ENCODE measurements at regions not wholly inside any gene's neighbourhood (a gene's known extent, or its start where the extent isn't known, plus 50 kb on each side); places are given as distances from the start of the nearest gene placed in this dataset.
"Not testable (repeated sequence)": the region's sequence is repeated elsewhere in the genome, so short reads cannot be mapped to it uniquely, and the experiment has no call there.

DNA sequence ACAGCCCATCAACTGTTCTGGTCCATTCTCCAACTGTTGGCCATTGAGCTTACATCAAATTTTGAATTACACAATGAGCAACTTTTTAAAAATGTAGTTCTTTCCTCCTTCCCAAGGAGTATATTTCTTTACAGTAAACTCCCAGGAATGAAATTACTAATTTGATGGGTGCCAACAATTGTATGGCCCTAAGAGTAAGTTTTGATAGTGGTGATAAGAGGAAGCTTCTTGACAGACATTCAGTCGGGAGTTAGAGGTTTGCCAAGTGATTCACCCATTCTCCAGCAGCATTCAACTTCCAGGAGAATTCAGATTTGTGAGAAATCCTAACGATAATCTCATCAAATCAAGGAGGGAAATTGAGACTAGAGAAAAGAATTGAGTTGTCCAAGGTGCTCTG is 579.9 kb downstream of the ACTL7B start:
- no peak for DNase-seq (ENCODE audit: low read depth)

DNA sequence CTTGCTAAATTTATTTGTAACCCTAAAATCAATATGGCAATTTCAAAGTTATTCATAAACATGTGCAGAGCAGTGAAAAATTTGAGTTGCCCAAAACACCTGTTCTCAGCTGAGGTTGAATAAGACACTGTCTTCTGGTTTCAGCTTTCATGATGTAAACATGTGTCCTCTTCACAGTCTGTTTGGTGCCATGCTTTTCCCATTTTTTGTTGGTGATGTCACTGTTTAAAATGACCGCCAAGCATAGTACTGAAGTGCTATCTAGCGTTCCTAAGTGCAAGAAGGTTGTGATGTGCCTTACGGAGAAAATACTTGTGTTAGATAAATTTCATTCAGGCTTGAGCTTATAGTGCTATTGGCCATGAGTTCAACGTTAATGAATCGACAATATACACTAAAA is 580.8 kb downstream of the ACTL7B start:
- no peak for DNase-seq (ENCODE audit: low read depth)

DNA sequence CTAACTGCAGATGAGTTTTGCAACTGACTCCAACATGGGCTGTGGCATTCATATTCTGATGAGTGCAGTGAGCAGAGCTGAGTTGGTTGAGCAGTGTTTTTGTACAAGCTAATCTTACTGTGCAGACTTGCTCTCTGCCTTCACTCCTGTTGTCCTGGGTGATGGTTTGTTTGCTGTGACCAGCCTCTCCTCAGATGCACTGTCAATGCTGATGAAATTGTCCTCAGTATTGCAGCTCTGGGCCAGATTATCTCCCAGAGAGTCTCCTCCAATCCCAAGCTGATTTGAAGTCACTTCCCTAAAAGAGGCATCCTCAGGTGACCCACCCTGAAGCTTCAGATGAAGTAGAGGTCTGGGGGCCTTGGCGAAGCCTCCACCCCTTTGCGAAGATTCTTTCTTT is 581.8 kb downstream of the ACTL7B start:
- DNase-seq (ENCODE audit: low read depth) = no peak

DNA sequence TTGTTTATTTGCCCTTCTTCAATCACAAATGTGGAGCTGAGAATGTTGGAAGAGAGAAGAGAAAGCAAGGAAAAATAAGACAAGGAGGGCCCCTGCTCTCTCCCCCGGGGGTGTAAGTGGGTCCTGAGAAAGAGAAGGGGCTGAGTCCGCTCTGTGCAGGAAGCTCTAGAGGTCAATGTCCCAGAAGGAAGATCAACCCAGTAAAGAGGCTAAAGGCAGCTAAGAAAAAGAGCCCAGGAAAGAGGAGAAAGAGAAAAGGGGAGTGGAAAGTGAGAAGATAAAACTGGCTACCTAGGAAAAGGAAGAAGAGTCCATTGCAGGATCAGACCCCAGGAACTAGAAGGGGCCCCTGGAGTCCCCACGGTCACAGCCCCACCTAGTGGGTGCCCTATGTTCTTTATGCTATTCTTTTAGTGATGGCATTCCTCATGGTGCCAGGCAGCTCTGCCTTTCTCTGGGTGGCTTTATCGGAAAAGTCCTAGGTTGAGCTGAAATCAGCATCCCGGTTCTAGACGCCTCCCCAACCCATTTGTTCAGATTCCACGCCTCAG is 583.4 kb downstream of the ACTL7B start:
- no peak for DNase-seq (ENCODE audit: low read depth)

DNA sequence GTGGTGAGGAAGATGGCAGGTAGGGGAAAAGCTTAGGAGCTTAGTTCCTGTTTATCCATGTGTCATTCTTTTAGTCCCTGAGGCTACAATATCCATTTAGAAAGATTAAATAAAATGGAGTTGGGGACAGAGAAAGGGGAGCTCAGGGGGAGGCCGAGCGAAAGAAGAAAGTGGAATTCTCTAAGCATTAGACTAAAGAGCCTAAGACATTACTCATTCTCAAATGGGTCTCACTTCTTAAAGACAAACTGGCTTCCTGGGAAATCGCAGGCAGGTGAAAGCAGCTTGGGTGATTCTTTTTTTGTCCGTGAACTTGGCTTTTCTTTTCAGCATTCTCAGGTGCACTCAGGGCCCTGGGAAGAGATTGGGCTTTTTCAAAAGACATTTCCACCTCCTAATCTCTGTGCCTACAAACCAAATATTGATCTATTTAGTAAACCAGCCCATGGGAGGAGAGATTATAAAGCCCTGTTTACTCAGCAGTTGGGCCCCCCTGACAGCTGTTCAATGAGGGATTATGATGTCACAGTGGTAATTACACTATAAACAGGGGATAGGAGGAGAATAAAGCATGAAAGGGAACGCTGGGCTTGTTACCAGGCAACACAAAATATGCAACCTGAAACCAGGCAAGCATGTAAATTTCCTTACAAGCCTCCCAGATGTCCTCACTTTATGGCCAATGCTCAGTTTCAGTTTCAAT is 584.0 kb downstream of the ACTL7B start:
- no peak for DNase-seq (ENCODE audit: low read depth)

DNA sequence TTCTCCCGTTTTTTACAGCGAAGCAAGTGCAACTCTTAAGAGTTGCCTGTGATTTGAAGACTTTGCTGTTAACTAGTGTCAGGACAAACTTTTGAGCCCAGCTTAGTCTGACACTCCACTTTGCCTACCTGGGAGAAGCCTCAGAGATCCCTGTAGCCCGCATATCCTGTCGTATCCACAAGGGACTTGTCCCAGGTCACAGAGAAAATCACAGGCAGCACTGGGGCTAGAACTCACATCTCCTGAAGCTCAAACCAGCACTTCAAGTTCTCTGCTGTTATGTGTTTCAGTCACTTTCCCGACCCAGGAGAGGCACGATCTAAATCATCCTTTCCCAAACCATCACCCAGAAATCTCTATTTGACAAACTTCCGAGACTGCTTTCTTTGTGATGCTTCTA is 584.5 kb downstream of the ACTL7B start:
- DNase-seq (ENCODE audit: low read depth) = no peak

DNA sequence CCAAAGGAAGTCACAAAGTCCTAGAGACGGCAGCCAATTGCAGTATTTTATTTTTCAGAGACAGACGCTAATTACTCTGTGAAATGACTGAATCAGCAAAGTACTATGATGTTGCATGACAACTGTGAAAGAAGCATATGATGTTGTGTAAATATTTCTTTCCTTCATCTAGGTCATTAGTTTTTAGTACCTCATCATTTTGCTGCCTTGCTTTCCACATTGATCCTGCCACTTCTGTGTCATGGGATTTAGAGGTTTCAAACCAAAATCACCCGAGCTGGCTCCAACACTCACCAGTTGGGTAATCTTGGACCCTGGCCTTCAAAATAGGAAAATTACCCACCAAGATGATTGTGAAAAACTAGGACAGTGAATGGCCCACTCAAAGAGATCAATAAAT is 585.2 kb downstream of the ACTL7B start:
- DNase-seq (ENCODE audit: low read depth) = no peak

DNA sequence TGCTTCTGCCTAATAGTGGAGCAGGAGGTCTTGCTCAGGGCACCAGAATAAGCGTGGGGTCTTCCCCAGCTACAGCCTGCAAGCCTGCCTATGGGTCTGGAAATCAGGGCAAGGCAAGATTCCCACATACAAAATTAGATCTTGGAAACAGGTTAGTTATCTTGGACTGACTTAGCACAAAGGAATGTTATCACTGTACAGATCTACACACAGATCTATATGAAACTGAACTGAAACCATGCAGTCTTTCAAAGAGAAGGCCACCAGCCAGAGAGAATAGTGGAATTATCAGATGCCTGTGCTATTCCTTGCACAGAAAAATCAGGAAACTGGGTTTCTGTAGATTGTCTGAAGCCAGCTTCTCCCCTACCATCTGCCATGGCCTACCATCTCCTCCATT is 585.7 kb downstream of the ACTL7B start:
- no peak for DNase-seq (ENCODE audit: low read depth)

DNA sequence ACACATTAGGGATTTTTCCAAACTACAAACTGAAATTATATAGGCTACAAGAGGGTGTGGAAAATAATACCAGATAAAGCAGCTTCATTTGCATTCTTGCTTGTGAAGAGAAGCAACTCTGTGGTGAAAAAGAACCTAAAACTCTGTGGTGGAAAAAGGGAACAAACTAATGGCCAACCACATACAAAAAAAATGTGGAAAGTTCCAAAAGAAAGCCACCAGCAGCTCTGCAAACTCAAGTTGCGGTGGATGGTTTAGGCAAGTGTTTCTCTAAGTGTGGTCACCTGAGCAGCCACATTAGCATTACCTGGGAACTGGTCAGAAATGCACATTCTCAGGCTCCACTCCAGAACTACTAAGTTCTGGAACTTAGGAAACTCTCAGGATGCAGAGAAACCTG is 586.4 kb downstream of the ACTL7B start:
- no peak for DNase-seq (ENCODE audit: low read depth)

DNA sequence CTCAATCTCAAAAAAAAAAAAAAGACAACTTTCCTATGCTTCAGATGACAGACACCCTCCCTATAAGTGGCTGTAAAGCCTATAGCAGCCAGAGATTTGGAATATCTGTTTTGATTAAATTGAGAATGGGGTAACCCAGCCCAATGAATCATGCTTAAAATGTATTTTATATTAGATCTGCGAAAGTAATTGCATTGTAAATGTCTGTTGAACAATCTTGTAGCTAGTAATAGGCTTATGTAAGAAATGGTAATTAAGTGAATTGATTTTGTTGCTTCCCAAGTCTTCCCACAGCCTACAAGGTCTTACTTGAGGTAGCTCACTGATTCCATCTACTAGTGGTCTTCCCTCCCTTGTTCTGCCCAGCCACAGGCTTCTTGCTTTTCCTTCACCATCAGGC is 590.7 kb downstream of the ACTL7B start:
- DNase-seq (ENCODE audit: low read depth) = no peak

DNA sequence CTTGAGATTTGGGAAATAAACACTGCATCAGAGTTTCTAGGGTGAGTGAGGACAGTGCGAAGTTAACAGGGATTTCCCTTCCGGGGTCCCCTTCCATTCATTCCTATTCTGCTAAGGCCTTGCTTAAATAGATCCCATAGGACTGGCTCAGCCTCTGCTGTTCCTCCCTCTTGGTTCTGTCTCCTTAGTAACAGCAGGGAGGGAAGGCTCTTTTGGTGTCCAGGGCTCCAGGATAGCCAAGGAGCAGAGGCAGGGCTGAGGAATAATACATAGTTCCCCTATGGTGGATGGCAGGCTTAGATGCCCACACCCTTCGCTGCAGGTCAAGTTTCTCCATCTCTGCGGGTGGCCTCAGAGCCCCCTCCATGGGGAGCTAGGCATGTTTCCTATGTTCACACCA is 591.7 kb downstream of the ACTL7B start:
- no peak for DNase-seq (ENCODE audit: low read depth)

DNA sequence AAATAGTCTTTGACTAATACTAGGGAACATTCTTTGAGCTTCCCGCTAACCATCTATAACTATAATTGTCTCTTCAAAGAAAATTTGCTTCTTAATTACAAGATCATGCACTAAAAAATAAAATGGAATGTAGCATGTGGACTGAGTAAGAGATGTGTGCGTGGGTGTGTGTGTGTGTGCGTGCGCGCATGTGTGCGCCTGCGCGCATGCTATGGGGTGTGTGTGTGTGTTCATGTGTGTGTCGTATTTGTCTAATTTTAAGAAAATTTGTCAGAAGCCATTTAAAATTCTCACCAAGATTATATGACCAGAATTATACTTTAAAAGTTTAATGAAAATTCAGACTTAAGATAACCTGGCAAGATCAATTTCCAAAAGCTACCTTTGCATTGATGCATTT is 593.0 kb downstream of the ACTL7B start:
- no peak for DNase-seq (ENCODE audit: low read depth)

DNA sequence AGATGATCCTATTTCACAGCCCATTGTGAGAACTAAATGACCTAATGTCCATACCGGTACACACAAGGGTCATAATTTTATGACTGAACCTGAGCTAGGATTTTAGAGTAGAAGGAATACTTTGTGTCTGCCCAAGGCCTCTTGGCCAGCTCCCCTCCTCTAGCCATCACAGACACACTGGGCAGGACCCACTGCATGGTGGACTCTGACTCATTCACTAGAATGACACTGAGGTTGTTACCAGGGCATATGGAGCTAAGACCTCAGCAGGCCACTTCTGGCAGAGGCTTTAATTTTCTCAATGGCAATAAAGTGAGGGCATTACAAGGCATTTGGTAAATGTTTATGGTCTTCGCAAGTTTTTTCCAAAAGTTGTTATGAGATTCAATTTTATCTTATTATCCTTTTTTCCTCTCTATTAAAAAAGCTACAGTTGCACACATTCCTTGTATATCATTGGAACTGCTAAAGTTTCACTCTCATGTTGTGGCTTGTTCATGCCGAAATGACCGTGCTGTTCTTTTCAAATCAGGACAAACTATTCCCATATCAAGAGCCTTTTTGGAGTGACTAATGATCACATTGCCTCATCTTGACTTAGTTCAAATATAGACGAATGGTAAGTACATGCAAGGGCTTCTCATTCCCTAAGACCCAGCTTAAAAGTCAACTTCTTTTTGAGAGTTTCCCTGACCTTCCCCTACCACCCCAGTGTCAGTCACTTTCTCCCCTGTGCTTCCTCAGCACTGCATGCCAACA is 595.7 kb downstream of the ACTL7B start:
- DNase-seq (ENCODE audit: low read depth) = no peak

DNA sequence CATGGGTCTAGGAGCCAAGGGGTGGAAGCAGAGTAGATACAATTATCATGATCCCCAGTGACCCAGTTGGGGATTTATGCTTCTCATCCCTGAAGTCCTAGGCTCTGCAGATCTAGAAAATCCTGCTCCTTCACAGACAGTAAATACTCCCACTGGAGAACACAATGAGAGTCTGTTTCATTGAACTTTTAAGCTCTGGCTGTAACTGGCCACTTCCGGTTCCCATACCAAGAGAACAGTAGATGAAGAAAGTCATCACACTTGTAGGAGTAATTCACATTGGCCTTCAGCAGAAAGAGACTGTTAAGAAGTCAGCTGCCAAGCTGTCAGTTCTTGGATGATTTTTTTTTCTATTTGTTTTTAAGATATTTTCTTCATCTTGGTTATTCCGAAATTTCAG is 597.1 kb downstream of the ACTL7B start:
- no peak for DNase-seq (ENCODE audit: low read depth)

DNA sequence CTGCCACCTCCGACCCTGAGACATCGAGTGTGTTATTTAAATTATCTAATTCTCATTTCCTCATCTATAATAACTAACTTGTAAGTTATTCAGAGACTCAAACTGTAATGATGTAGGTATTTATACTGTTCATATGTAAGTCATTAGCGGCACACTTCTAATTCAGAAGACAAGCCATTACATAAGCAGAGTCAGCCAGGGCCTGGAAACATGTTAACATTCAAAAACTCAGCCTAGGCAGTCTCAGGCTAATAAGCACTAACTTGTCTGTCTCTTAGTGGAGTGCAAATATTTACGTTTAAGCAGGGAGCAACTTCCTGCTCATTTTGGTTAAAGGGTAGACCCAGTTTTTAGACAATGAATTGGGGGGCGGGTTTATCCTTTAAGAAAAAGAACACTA is 598.4 kb downstream of the ACTL7B start:
- DNase-seq (ENCODE audit: low read depth) = no peak

DNA sequence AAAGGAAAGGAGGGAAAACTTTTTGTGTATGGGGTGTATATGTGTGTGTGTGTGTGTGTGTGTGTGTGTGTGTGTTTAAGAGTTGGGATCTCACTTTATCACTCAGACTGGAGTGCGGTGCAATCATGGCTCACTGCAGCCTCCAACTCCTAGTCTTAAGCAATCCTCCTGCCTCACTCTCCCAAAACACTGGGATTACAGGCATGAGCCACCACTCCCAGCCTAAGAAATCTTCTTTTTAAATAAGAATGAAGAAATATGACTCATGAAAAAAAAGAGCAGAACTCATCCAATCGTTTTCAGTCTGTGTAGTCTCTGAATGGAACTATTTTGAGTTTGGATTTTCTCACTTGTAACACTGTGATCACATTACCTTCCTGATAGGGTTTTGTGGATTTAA is 601.5 kb downstream of the ACTL7B start:
- DNase-seq (ENCODE audit: low read depth) = no peak

DNA sequence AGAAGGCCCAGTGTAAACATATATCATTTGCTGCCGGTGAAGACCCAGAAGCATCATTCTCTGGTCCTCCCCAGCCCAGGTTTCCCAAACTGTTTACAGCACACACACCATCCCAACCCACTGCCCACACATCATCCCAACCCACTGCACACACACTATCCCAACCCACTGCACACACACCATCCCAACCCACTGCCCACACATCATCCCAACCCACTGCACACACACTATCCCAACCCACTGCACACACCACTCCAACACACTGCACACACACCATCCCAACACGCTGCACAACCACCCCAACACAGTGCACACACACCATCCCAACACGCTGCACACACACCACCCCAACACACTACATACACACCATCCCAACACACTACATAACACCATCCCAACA is 608.4 kb downstream of the ACTL7B start:
- not testable (repeated sequence) for DNase-seq (ENCODE audit: low read depth)

DNA sequence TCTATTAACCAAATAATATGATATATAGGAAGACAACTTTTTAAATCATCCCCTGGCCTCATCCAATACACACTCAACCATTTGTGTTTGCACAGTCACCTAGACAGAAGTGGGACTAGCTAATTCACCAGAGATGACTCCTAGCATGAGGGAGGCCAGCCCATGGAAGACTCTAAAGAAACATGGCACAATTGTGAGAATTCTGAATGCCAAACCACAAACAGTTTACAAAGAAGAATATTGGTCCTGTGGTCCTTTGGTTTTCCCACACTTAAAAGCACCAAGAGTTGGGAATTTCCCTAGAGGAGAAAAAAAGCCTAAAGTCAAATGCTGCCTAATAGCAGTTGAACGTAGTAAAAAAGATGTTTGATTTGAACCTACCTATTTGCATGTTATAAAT is 609.9 kb downstream of the ACTL7B start:
- DNase-seq (ENCODE audit: low read depth) = no peak

DNA sequence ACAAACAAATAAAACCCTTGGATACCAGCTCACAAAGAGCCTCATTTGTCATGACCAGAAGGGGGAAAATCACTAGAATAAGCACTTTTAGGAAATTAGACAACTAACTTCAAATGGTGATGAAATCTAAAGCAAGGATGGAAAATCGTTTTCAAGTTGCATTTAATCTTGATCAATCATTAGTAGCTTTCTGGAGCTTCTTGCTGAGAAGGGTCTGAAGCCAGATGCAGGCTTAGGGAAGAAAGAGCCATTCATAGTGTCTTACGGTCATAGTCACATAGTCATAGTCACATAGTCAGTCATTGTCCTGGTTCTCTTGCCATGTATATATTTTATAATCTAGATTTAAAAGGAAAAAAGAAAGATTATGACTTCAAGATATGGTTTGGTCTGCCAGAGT is 610.5 kb downstream of the ACTL7B start:
- DNase-seq (ENCODE audit: low read depth) = no peak

DNA sequence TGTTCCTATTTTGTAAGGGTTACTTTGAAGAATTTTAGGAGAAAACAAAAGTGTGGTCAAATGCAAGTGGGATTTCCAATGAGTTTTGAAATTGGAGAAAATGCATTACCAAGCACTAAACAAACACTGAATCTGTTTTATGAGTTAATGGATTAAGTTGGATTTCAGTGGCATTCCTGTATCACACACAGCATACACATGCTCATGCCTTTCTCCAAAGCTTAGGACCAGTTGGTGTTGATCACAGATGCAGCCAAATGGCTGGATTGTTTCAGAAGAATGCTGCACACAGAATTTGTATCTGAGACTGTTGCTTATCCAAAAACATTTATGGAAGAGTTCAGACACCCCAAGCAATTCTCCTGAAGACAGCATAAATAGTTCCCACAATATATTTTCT is 611.1 kb downstream of the ACTL7B start:
- DNase-seq (ENCODE audit: low read depth) = no peak

DNA sequence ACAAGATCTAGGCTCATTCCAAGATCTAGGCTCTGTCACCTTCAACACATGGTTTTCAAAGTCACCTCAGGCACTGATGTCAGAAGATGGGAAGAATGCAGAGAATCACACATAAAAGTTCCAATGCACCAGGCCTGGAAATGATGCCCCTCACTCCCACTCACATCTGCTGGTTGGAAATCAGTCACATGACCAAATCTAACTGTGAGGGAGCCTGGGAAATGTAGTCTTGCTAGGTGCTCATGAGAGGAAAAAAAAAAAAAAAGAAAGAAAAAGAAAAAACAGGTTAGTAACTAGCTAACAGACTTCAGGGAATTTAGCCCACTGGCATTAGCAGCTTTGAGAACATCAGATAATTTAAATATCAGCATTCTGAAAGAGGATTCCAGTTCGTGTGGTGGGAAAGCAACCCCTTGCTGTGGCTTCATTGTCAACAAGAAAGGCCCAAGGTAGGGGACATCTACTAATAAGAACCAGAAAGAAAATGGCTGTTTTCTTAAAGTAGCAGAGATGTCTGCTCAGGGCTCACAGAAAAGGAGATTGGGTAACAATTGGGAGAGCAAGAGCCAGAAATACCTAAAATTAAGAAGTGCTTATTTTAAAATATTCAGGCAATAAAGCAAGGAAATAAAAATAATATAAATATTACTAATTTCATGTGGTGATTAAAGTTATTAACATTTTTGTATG is 614.3 kb downstream of the ACTL7B start:
- DNase-seq (ENCODE audit: low read depth) = no peak

DNA sequence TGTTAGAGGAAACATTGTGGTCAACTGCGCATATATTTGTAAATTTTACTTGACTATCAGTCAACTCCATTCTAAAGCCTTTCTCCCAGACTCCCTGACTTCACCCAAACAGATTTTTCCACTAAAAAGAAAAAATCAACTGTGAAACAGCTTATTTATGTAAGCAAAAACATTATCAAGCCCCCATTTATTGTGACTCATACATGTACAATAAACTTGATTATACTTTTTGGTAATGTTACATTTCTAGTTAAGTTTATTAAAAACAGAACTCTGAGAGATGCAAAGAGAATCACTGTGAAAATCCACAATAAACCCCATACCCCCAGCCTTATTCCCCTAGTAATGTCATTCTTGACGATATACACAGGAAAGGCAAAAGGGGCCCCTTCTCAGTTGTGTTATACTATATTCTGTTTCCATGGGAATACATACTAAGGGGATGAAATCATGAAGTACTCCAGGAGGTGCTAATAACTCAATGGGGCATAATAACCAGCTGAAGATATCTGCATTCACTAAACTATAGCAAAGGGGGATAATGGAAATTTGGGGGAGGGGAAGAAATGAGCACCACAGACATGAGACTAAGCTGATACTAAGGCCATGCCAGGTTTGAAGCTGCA is 616.0 kb downstream of the ACTL7B start:
- DNase-seq (ENCODE audit: low read depth) = no peak

DNA sequence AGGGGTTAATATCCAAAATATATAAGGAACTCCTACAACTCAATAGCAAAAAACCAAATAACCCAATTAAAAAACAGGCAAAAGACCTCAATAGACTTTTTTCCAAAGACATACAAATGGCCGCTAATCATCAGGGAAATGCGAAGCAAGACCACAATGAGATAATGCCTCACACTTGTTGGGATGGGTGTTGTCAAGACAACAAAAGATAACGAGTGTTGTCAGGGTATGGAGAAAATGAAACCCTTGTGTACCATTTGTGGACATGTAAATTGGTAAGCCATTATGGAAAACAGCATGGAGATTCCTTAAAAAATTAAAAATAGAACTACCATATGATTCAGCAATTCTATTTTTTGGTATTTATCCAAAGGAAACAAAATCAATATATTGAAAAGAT is 620.2 kb downstream of the ACTL7B start:
- no peak for DNase-seq (ENCODE audit: low read depth)
